A549 (cell line): ENCODE measurements at regions not wholly inside any gene's neighbourhood (a gene's known extent, or its start where the extent isn't known, plus 50 kb on each side); places are given as distances from the start of the nearest gene placed in this dataset.

Experiments used
- ATAC-seq, 2 experiments: fragments of 200-7000 bp in 1 of 2; fragments of >200 bp in 1 of 2; cut with Nextera tagmentation in 1 of 2; cut with Tn5 transposase in 1 of 2; 3 replicates each; pipeline versions ENCODE4 v1.8.0 to v1.9.1; 2018 to 2020; ENCODE audit warnings: mild to moderate bottlenecking in 1 of 2, moderate library complexity in 1 of 2
- CTCF ChIA-PET: fragments of 300-600 bp; sonication (Branson Sonifier 250); formaldehyde crosslinking; extraction: SDS; loops from one replicate; lab custom pipeline; 2021; ENCODE audit warnings: antibody characterized with exemption, inconsistent platforms; lab: Yijun Ruan, JAX
- POLR2A ChIA-PET: fragments of 350-600 bp; formaldehyde crosslinking; extraction: SDS; loops from one replicate; lab custom pipeline; 2021; ENCODE audit warnings: antibody characterized with exemption, inconsistent platforms; lab: Yijun Ruan, JAX
- DNase-seq, 2 experiments: peaks; one replicate each; pipeline versions ENCODE4 v3.0.0 to v3.0.0-alpha.2; 2011 to 2016; ENCODE audit warnings: low read depth in 1 of 2, low spot score in 1 of 2
- FAIRE-seq: peaks from 2 replicates; lab custom pipeline; 2011; peaks lifted over from hg19 to GRCh38; lab: Jason Lieb, UNC
- H3K27ac ChIP-seq, 2 experiments: fragments of >200 bp; sonication (Bioruptor Twin); formaldehyde crosslinking; 3 replicates each; pipeline ENCODE4 v1.5.1; 2016 to 2017
- H3K4me1 ChIP-seq: fragments of >200 bp; sonication (Bioruptor Twin); formaldehyde crosslinking; 3 replicates; pipeline ENCODE4 v1.6.1; 2016
- H3K4me2 ChIP-seq: fragments of >200 bp; sonication (Bioruptor Twin); formaldehyde crosslinking; 3 replicates; pipeline ENCODE4 v1.6.1; 2016
- H3K4me3 ChIP-seq: fragments of >200 bp; sonication (Bioruptor Twin); formaldehyde crosslinking; 3 replicates; pipeline ENCODE4 v1.5.1; 2016
- H3K9me3 ChIP-seq: fragments of >200 bp; sonication (Bioruptor Twin); formaldehyde crosslinking; 3 replicates; pipeline ENCODE4 v1.6.1; 2016
- ATOH8 ChIP-seq: fragments of 250-450 bp; sonication (Bioruptor Pico); IDR thresholded peaks from 2 replicates; pipeline ENCODE4 v1.5.0; 2020; ENCODE audit warnings: low read depth, mild to moderate bottlenecking, moderate library complexity
- BHLHE40 ChIP-seq: IDR thresholded peaks from 2 replicates; pipeline ENCODE4 v1.6.1; 2012; ENCODE audit warnings: low read depth, low read length, inconsistent platforms
- CHD2 ChIP-seq: fragments of 150-350 bp; IDR thresholded peaks from 2 replicates; pipeline ENCODE4 v1.6.1; 2014; ENCODE audit warnings: low read length; ENCODE audit not compliant: partially characterized antibody
- ELK1 ChIP-seq: fragments of 150-350 bp; IDR thresholded peaks from 2 replicates; pipeline ENCODE4 v1.6.1; 2014; ENCODE audit warnings: low read depth, mild to moderate bottlenecking, low read length
- FOSB ChIP-seq: fragments of 250-450 bp; sonication (Bioruptor Pico); IDR thresholded peaks from 2 replicates; pipeline ENCODE4 v1.5.0; 2020; ENCODE audit warnings: mild to moderate bottlenecking, moderate library complexity
- FOSL2 ChIP-seq, 2 experiments: fragments of 450-650 bp in 1 of 2; fragments of >200 bp in 1 of 2; sonication (Bioruptor Twin) in 1 of 2; formaldehyde crosslinking; IDR thresholded peaks; 2 replicates each; pipeline versions ENCODE4 v1.5.0 to v1.6.1; 2016 to 2020; ENCODE audit warnings: mild to moderate bottlenecking in 1 of 2, moderate library complexity in 1 of 2
- HDAC2 ChIP-seq: fragments of 200-600 bp; sonication (generic); IDR thresholded peaks from 2 replicates; pipeline ENCODE4 v1.6.1; 2016
- HES2 ChIP-seq: fragments of >200 bp; sonication (Bioruptor Twin); formaldehyde crosslinking; IDR thresholded peaks from 2 replicates; pipeline ENCODE4 v1.6.1; 2016
- HEYL ChIP-seq: fragments of 250-450 bp; sonication (Bioruptor Pico); IDR thresholded peaks from 2 replicates; pipeline ENCODE4 v1.8.0; 2021; ENCODE audit warnings: mild to moderate bottlenecking, moderate library complexity
- HOXB13 ChIP-seq: fragments of 250-450 bp; sonication (Bioruptor Pico); IDR thresholded peaks from 2 replicates; pipeline ENCODE4 v1.5.0; 2020; ENCODE audit warnings: low read depth, mild to moderate bottlenecking, moderate library complexity
- JUNB ChIP-seq: fragments of >200 bp; sonication (Bioruptor Twin); formaldehyde crosslinking; IDR thresholded peaks from 2 replicates; pipeline ENCODE4 v1.6.1; 2016
- MYC ChIP-seq: IDR thresholded peaks from 2 replicates; pipeline ENCODE4 v1.6.1; 2012; ENCODE audit warnings: mild to moderate bottlenecking, inconsistent platforms, low read length, improper control_type of control experiment, borderline replicate concordance
- PBX3 ChIP-seq: IDR thresholded peaks from 2 replicates; pipeline ENCODE4 v1.6.1; 2012
- POLR2A ChIP-seq: IDR thresholded peaks from 2 replicates; pipeline ENCODE4 v1.6.1; 2012; ENCODE audit warnings: mild to moderate bottlenecking, low read length
- REST ChIP-seq: fragments of 200-600 bp; sonication (generic); IDR thresholded peaks from 2 replicates; pipeline ENCODE4 v1.6.1; 2016; ENCODE audit warnings: antibody characterized with exemption, mild to moderate bottlenecking, moderate library complexity
- SMC3 ChIP-seq: fragments of >200 bp; sonication (Bioruptor Twin); formaldehyde crosslinking; IDR thresholded peaks from 3 replicates; pipeline ENCODE4 v1.6.1; 2018; ENCODE audit warnings: inconsistent platforms
- ZFP36 ChIP-seq: fragments of 450-650 bp; IDR thresholded peaks from 2 replicates; pipeline ENCODE4 v1.6.1; 2014; ENCODE audit warnings: borderline replicate concordance; ENCODE audit not compliant: partially characterized antibody
- ZNF302 ChIP-seq: fragments of 250-450 bp; sonication (Bioruptor Pico); IDR thresholded peaks from 2 replicates; pipeline ENCODE4 v1.9.0; 2021; ENCODE audit warnings: inconsistent platforms, mild to moderate bottlenecking, moderate library complexity
- WGBS: methylation state at CpG from one replicate; pipeline ENCODE4 v1.1.6; 2017; ENCODE audit errors: missing lambda C conversion rate; 5-methylcytosine and 5-hydroxymethylcytosine counted together

- TF ChIP-seq ATOH8 = no peak
- no peak for TF ChIP-seq ELK1
- no peak for TF ChIP-seq CHD2
- no peak for TF ChIP-seq JUNB
- no peak for TF ChIP-seq POLR2A
- TF ChIP-seq PBX3 = no peak
- no peak for TF ChIP-seq FOSB (CRISPR knock-in tag)
Measured at GRCh38 chr12:127284870-127285431, 982.0 kb upstream of the TMEM132C start (continued).

- ATAC-seq (no peak), FAIRE-seq (no peak), DNase-seq (no peak)
- TF ChIP-seq HES2 = no peak
- H3K4me2 ChIP-seq = no peak overlapping the region
- no peaks in the 10 kb centered on the region for H3K4me1 ChIP-seq
- ChIA-PET CTCF (no interaction called here), POLR2A (no interaction called here)
- H3K4me3 ChIP-seq = no peak overlapping the region
- no peaks in the 10 kb centered on the region for H3K9me3 ChIP-seq
- WGBS = 30% methylated on average over 3 of the region's 3 CpGs
- H3K27ac ChIP-seq = no peak overlapping the region
Measured at GRCh38 chr12:127286281-127286680, 980.7 kb upstream of the TMEM132C start.

- ChIA-PET POLR2A (no interaction called here), CTCF (interaction anchor here (0.6 to 0.7 kb wide), 2 partner anchors 10 to 180 kb away, joined by 3 read pairs; no protein-coding TSS in a partner anchor)
- DNase-seq (no peak), ATAC-seq (no peak), FAIRE-seq (no peak)
- Histone ChIP-seq H3K9me3 (no peaks in the 10 kb centered on the region), H3K27ac (no peak overlapping the region), H3K4me3 (no peak overlapping the region), H3K4me1 (no peaks in the 10 kb centered on the region), H3K4me2 (no peak overlapping the region)
- no peak for TF ChIP-seq SMC3
- TF ChIP-seq ZFP36 = no peak
- no peak for TF ChIP-seq POLR2A
- TF ChIP-seq MYC = no peak
- no peak for TF ChIP-seq HDAC2
- no peak for TF ChIP-seq FOSL2 (IDR thresholded peaks at IDR 0.05)
- no peak for TF ChIP-seq FOSL2 (CRISPR knock-in tag; IDR thresholded peaks at IDR 0.05)
- TF ChIP-seq REST = no peak
- TF ChIP-seq BHLHE40 = no peak
- TF ChIP-seq ZNF302 (CRISPR knock-in tag) = no peak
- TF ChIP-seq HOXB13 (CRISPR knock-in tag) = no peak
- no peak for TF ChIP-seq HEYL (CRISPR knock-in tag)
- 62% methylated on average over 11 of the region's 11 CpGs for WGBS
Measured at GRCh38 chr12:127287256-127287655, 979.7 kb upstream of the TMEM132C start.
